H9 (cell line): ENCODE measurements at regions not wholly inside any gene's neighbourhood (a gene's known extent, or its start where the extent isn't known, plus 50 kb on each side); places are given as distances from the start of the nearest gene placed in this dataset.

Experiments
- DNase-seq: peaks from one replicate; pipeline ENCODE4 v3.0.0-alpha.2; 2017
- H2AFZ ChIP-seq: one replicate; pipeline ENCODE4 v1.6.1; 2013; ENCODE audit warnings: mild to moderate bottlenecking, low read length, control low read depth, moderate library complexity
- H2AK5ac ChIP-seq: 2 replicates; pipeline ENCODE4 v1.6.1; 2013; ENCODE audit warnings: low read length, control low read depth, mixed read lengths; ENCODE audit not compliant: insufficient read length
- H2BK120ac ChIP-seq: one replicate; pipeline ENCODE4 v1.6.1; 2013; ENCODE audit warnings: low read depth, mild to moderate bottlenecking, low read length, control low read depth, inconsistent platforms; ENCODE audit not compliant: poor library complexity, severe bottlenecking
- H2BK12ac ChIP-seq: 2 replicates; pipeline ENCODE4 v1.6.1; 2013; ENCODE audit warnings: low read length, control low read depth, mixed read lengths, low read depth; ENCODE audit not compliant: insufficient read length
- H2BK15ac ChIP-seq: 2 replicates; pipeline ENCODE4 v1.6.1; 2013; ENCODE audit warnings: low read depth, low read length, control low read depth
- H2BK20ac ChIP-seq: one replicate; pipeline ENCODE4 v1.6.1; 2013; ENCODE audit warnings: low read depth, mild to moderate bottlenecking, low read length, control low read depth, inconsistent platforms; ENCODE audit not compliant: poor library complexity, severe bottlenecking
- H2BK5ac ChIP-seq: 2 replicates; pipeline ENCODE4 v1.6.1; 2013; ENCODE audit warnings: low read length, control low read depth, mixed read lengths; ENCODE audit not compliant: insufficient read length
- H3K14ac ChIP-seq: 2 replicates; pipeline ENCODE4 v1.6.1; 2013; ENCODE audit warnings: low read length, control low read depth; ENCODE audit not compliant: insufficient read depth
- H3K18ac ChIP-seq: 2 replicates; pipeline ENCODE4 v1.6.1; 2013; ENCODE audit warnings: low read depth, mild to moderate bottlenecking, mixed read lengths, low read length, control low read depth; ENCODE audit not compliant: insufficient read length
- H3K23ac ChIP-seq: 2 replicates; pipeline ENCODE4 v1.6.1; 2013; ENCODE audit warnings: low read length, control low read depth, mixed read lengths, low read depth; ENCODE audit not compliant: insufficient read length
- H3K23me2 ChIP-seq: 2 replicates; pipeline ENCODE4 v1.6.1; 2013; ENCODE audit warnings: low read depth, mild to moderate bottlenecking, mixed read lengths, low read length, control low read depth; ENCODE audit not compliant: insufficient read length, poor library complexity, severe bottlenecking
- H3K27ac ChIP-seq: 2 replicates; pipeline ENCODE4 v1.5.1; 2013; ENCODE audit warnings: low read length, control low read depth, mixed read lengths, low read depth; ENCODE audit not compliant: insufficient read length
- H3K27me3 ChIP-seq: 2 replicates; pipeline ENCODE4 v1.6.1; 2013; ENCODE audit warnings: low read length, control low read depth, inconsistent platforms; ENCODE audit not compliant: insufficient read depth
- H3K4ac ChIP-seq: 2 replicates; pipeline ENCODE4 v1.6.1; 2013; ENCODE audit warnings: low read depth, mild to moderate bottlenecking, control low read depth, inconsistent platforms, low read length, moderate library complexity
- H3K4me1 ChIP-seq: 2 replicates; pipeline ENCODE4 v1.6.1; 2013; ENCODE audit warnings: low read length, control low read depth, inconsistent platforms; ENCODE audit not compliant: insufficient read depth
- H3K4me2 ChIP-seq: 2 replicates; pipeline ENCODE4 v1.6.1; 2013; ENCODE audit warnings: low read length, control low read depth, mixed read lengths; ENCODE audit not compliant: insufficient read length, insufficient read depth
- H3K56ac ChIP-seq: 2 replicates; pipeline ENCODE4 v1.6.1; 2013; ENCODE audit warnings: low read depth, mild to moderate bottlenecking, mixed read lengths, low read length, control low read depth; ENCODE audit not compliant: insufficient read length
- H3K79me1 ChIP-seq: 2 replicates; pipeline ENCODE4 v1.6.1; 2013; ENCODE audit warnings: low read depth, mild to moderate bottlenecking, moderate library complexity, low read length, control low read depth, inconsistent platforms; ENCODE audit not compliant: insufficient read depth, poor library complexity, severe bottlenecking
- H3K79me2 ChIP-seq: 2 replicates; pipeline ENCODE4 v1.6.1; 2013; ENCODE audit warnings: low read length, control low read depth, inconsistent platforms; ENCODE audit not compliant: insufficient read depth
- H3K9ac ChIP-seq: 2 replicates; pipeline ENCODE4 v1.6.1; 2013; ENCODE audit warnings: low read length, control low read depth, mixed read lengths; ENCODE audit not compliant: insufficient read length; ENCODE audit errors: extremely low read depth
- H3K9me3 ChIP-seq: one replicate; pipeline ENCODE4 v1.6.1; 2013; ENCODE audit warnings: low read depth, low read length, inconsistent platforms; ENCODE audit not compliant: control insufficient read depth
- H3T11ph ChIP-seq: one replicate; pipeline ENCODE4 v1.6.1; 2013; ENCODE audit warnings: mild to moderate bottlenecking, low read length, control low read depth, inconsistent platforms
- H4K20me1 ChIP-seq: one replicate; pipeline ENCODE4 v1.6.1; 2013; ENCODE audit not compliant: control insufficient read depth, insufficient read length, insufficient read depth
- H4K5ac ChIP-seq: 2 replicates; pipeline ENCODE4 v1.6.1; 2013; ENCODE audit warnings: low read depth, mild to moderate bottlenecking, mixed read lengths, low read length, control low read depth; ENCODE audit not compliant: insufficient read length
- H4K8ac ChIP-seq: replicated peaks from 2 replicates; pipeline ENCODE4 v1.6.1; 2013; ENCODE audit warnings: low read length, control low read depth, mixed read lengths, low read depth; ENCODE audit not compliant: insufficient read length
- H4K91ac ChIP-seq: 2 replicates; pipeline ENCODE4 v1.6.1; 2013; ENCODE audit warnings: low read depth, mild to moderate bottlenecking, moderate library complexity, mixed read lengths, low read length, control low read depth; ENCODE audit not compliant: insufficient read length
- H3K27ac Mint-ChIP-seq, 3 experiments: 2 replicates in 2 of 3; 3 replicates in 1 of 3; pipeline ENCODE4 v1.8.0; 2020 to 2021; ENCODE audit warnings: mixed read lengths in 3 of 3, mild to moderate bottlenecking in 1 of 3, moderate library complexity in 1 of 3
- H3K27me3 Mint-ChIP-seq: 2 replicates; pipeline ENCODE4 v1.8.0; 2021; ENCODE audit warnings: low read depth, mild to moderate bottlenecking, moderate library complexity, mixed read lengths
- H3K36me3 Mint-ChIP-seq, 3 experiments: 2 replicates in 2 of 3; 3 replicates in 1 of 3; pipeline ENCODE4 v1.8.0; 2020 to 2021; ENCODE audit warnings: low read depth in 3 of 3, mixed read lengths in 3 of 3; ENCODE audit not compliant: insufficient read depth in 1 of 3
- H3K4me1 Mint-ChIP-seq, 2 experiments: 2 replicates each; pipeline ENCODE4 v1.8.0; 2020; ENCODE audit warnings: mixed read lengths in 2 of 2
- H3K4me3 Mint-ChIP-seq, 2 experiments: 2 replicates in 1 of 2; 3 replicates in 1 of 2; pipeline ENCODE4 v1.8.0; 2020 to 2021; ENCODE audit warnings: mild to moderate bottlenecking in 2 of 2, mixed read lengths in 2 of 2, moderate library complexity in 1 of 2
- H3K9me3 Mint-ChIP-seq, 2 experiments: 2 replicates in 1 of 2; 3 replicates in 1 of 2; pipeline ENCODE4 v1.8.0; 2020; ENCODE audit warnings: mild to moderate bottlenecking in 2 of 2, mixed read lengths in 2 of 2, moderate library complexity in 1 of 2
- TF ChIP-seq, protein P1 (sequence below): fragments of 200-600 bp; sonication (generic); conservative IDR thresholded peaks from 3 replicates; pipeline ENCODE4 v1.8.0; 2021; ENCODE audit warnings: antibody characterized with exemption, mild to moderate bottlenecking

- Histone ChIP-seq H3K27me3 (no peaks in the 10 kb centered on the region), H2BK120ac (no peak overlapping the region), H2AK5ac (no peak overlapping the region), H2BK15ac (no peak overlapping the region), H3K9me3 (no peaks in the 10 kb centered on the region), H3K4ac (no peak overlapping the region), H3K79me2 (no peaks in the 10 kb centered on the region), H2BK5ac (no peak overlapping the region), H3K79me1 (no peaks in the 10 kb centered on the region), H2AFZ (no peak overlapping the region), H3K56ac (no peak overlapping the region), H3K4me2 (no peak overlapping the region), H3K14ac (no peak overlapping the region), H3K4me1 (0 out of 2 replicates have a peak, but pooled peaks cover 2% of the 10 kb centered on the region), H3K23ac (no peak overlapping the region), H2BK12ac (no peak overlapping the region), H4K20me1 (no peaks in the 10 kb centered on the region), H3K27ac (no peak overlapping the region), H3K9ac (no peak overlapping the region), H4K91ac (no peak overlapping the region), H4K8ac (no peak overlapping the region), H2BK20ac (no peak overlapping the region), H3K18ac (no peak overlapping the region), H4K5ac (no peak overlapping the region), H3K23me2 (no peaks in the 10 kb centered on the region), H3T11ph (no peak overlapping the region)
- Mint-ChIP-seq H3K36me3 (no peaks in the 10 kb centered on the region; a peak in 1 of 7 replicates), H3K4me3 (no peak overlapping the region), H3K4me1 (peaks cover 22 to 23% of the 10 kb centered on the region in 2 experiments), H3K27me3 (no peaks in the 10 kb centered on the region), H3K27ac (no peak overlapping the region), H3K9me3 (no peaks in the 10 kb centered on the region)
- no peak for DNase-seq
- TF ChIP-seq, protein P1, sequence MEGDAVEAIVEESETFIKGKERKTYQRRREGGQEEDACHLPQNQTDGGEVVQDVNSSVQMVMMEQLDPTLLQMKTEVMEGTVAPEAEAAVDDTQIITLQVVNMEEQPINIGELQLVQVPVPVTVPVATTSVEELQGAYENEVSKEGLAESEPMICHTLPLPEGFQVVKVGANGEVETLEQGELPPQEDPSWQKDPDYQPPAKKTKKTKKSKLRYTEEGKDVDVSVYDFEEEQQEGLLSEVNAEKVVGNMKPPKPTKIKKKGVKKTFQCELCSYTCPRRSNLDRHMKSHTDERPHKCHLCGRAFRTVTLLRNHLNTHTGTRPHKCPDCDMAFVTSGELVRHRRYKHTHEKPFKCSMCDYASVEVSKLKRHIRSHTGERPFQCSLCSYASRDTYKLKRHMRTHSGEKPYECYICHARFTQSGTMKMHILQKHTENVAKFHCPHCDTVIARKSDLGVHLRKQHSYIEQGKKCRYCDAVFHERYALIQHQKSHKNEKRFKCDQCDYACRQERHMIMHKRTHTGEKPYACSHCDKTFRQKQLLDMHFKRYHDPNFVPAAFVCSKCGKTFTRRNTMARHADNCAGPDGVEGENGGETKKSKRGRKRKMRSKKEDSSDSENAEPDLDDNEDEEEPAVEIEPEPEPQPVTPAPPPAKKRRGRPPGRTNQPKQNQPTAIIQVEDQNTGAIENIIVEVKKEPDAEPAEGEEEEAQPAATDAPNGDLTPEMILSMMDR, result no peak
Observed at GRCh38 chr3:153702106-153702505, 419.1 kb upstream of the ARHGEF26 start.
